ENCODE measurements at regions not wholly inside any gene's neighbourhood (a gene's known extent, or its start where the extent isn't known, plus 50 kb on each side); places are given as distances from the start of the nearest gene placed in this dataset.
"Not testable (repeated sequence)": the region's sequence is repeated elsewhere in the genome, so short reads cannot be mapped to it uniquely, and the experiment has no call there.

DNA sequence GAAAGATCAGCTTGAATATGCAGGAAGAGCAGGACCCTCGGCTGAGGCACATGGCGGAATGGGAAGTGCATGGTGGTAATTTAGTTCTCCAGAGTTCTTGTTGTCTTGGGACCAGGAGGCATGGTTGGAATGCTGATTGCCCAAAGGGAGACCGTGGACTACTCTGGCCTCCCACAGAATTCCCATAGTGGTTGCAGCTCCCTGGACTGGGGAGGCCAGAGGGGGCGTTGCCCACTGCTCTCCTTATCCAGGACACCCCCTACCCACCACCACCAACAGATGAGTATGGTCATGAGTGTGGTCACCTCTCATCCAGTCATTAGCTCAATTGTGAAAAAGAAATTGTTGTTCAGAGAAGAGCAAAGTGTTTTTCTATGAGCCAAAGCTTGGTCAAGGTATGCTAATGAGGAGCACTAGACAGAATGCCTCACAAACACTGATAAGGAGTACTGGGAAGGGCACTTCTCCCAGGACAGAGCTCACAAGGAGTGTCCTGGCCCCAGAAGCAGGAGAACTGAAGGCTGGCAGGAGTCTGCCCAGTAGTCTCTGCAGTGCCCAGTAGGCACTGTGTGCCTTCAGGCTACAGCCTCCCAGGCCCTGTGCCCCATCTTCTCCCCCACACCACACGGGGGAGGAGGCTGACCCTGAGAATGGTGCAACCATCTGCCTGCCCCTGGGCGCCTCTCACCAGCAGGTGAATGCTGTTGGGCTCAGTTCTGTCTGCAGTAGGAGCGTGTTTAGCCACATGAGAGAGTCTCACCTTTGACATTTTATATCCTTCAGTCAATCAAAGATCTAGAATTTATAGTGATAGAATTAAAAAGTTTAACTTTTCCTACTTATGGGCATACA lies 51.4 kb upstream of the NEK3 start:
- H3K27ac ChIP-seq, result not testable (repeated sequence)

Data from 22Rv1 (cell line).